CD14-positive monocyte (primary cell): ENCODE measurements at regions not wholly inside any gene's neighbourhood (a gene's known extent, or its start where the extent isn't known, plus 50 kb on each side); places are given as distances from the start of the nearest gene placed in this dataset.

ENCODE experiments used
- DNase-seq, 3 donors: peaks; one replicate each; pipeline ENCODE4 v3.0.0-alpha.2; 2011 to 2022
- H2AFZ ChIP-seq: 2 replicates; pipeline ENCODE4 v1.6.0; 2012; ENCODE audit warnings: mild to moderate bottlenecking, low read depth, low read length, inconsistent platforms; ENCODE audit not compliant: insufficient read depth, poor library complexity, severe bottlenecking
- H3K27ac ChIP-seq, 2 donors: 1 replicate in 1 of 2; 2 replicates in 1 of 2; pipeline ENCODE4 v1.5.1; 2012 to 2013; ENCODE audit warnings: low read length in 2 of 2, control low read depth in 1 of 2, inconsistent platforms in 1 of 2, low read depth in 1 of 2, mild to moderate bottlenecking in 1 of 2
- H3K27me3 ChIP-seq, 2 donors: one replicate each; pipeline versions ENCODE4 v1.6.0 to v1.6.1; 2011 to 2013; ENCODE audit warnings: low read length in 2 of 2; ENCODE audit not compliant: control insufficient read depth in 2 of 2, insufficient read depth in 2 of 2
- H3K36me3 ChIP-seq, 2 donors: replicated peaks in 1 of 2; 1 replicate in 1 of 2; 2 replicates in 1 of 2; pipeline versions ENCODE4 v1.5.1 to v1.6.1; 2012 to 2013; ENCODE audit warnings: low read length in 2 of 2, control low read depth in 1 of 2, inconsistent platforms in 1 of 2, mild to moderate bottlenecking in 1 of 2; ENCODE audit not compliant: insufficient read depth in 2 of 2, control insufficient read depth in 1 of 2
- H3K4me1 ChIP-seq, 2 donors: 1 replicate in 1 of 2; 2 replicates in 1 of 2; pipeline versions ENCODE4 v1.5.1 to v1.6.1; 2012 to 2013; ENCODE audit warnings: low read length in 2 of 2, control low read depth in 1 of 2, inconsistent platforms in 1 of 2, mild to moderate bottlenecking in 1 of 2, moderate library complexity in 1 of 2; ENCODE audit not compliant: insufficient read depth in 2 of 2, control insufficient read depth in 1 of 2
- H3K4me2 ChIP-seq: replicated peaks from 2 replicates; pipeline ENCODE3; 2012; ENCODE audit warnings: low read length, moderate library complexity, mild to moderate bottlenecking; ENCODE audit not compliant: poor library complexity, severe bottlenecking; ENCODE audit errors: extremely low read depth
- H3K4me3 ChIP-seq, 3 experiments: fragments of 200-600 bp in 1 of 3; sonication (generic) in 1 of 3; replicated peaks in 1 of 3; 1 replicate in 2 of 3; 2 replicates in 1 of 3; pipeline ENCODE4 v1.5.1; 2011 to 2013; ENCODE audit warnings: low read length in 3 of 3, mild to moderate bottlenecking in 3 of 3, control low read depth in 2 of 3, low read depth in 2 of 3, inconsistent platforms in 1 of 3, moderate library complexity in 1 of 3
- H3K79me2 ChIP-seq: 2 replicates; pipeline ENCODE4 v1.6.0; 2012; ENCODE audit warnings: mild to moderate bottlenecking, control low read depth, inconsistent platforms, low read length, moderate library complexity; ENCODE audit not compliant: insufficient read depth
- H3K9ac ChIP-seq: 2 replicates; pipeline ENCODE4 v1.6.0; 2017; ENCODE audit warnings: low read length, mild to moderate bottlenecking; ENCODE audit not compliant: insufficient read depth, poor library complexity, severe bottlenecking
- H3K9me3 ChIP-seq, 2 donors: replicated peaks in 1 of 2; 1 replicate in 1 of 2; 2 replicates in 1 of 2; pipeline versions ENCODE4 v1.5.1 to v1.6.1; 2012 to 2013; ENCODE audit warnings: low read length in 2 of 2, control low read depth in 1 of 2; ENCODE audit not compliant: control insufficient read depth in 1 of 2, insufficient read depth in 1 of 2
- H4K20me1 ChIP-seq: 2 replicates; pipeline ENCODE4 v1.6.0; 2012; ENCODE audit warnings: mild to moderate bottlenecking, low read length, control low read depth, moderate library complexity; ENCODE audit not compliant: insufficient read depth
- H3K27ac Mint-ChIP-seq, 7 donors: one replicate each; pipeline ENCODE4 v1.8.0; 2020; ENCODE audit warnings: mild to moderate bottlenecking in 7 of 7, mixed read lengths in 7 of 7, moderate library complexity in 6 of 7, inconsistent platforms in 2 of 7
- H3K27me3 Mint-ChIP-seq, 3 donors: one replicate each; pipeline ENCODE4 v1.8.0; 2021 to 2022; ENCODE audit warnings: low read depth in 3 of 3, mild to moderate bottlenecking in 3 of 3, mixed read lengths in 3 of 3, moderate library complexity in 3 of 3, inconsistent platforms in 1 of 3
- H3K36me3 Mint-ChIP-seq, 2 donors: one replicate each; pipeline ENCODE4 v1.8.0; 2020; ENCODE audit warnings: mixed read lengths in 2 of 2, inconsistent platforms in 1 of 2, mild to moderate bottlenecking in 1 of 2
- H3K4me1 Mint-ChIP-seq: one replicate; pipeline ENCODE4 v1.8.0; 2020; ENCODE audit warnings: mild to moderate bottlenecking, mixed read lengths
- H3K4me3 Mint-ChIP-seq, 2 donors: one replicate each; pipeline ENCODE4 v1.8.0; 2020; ENCODE audit warnings: mild to moderate bottlenecking in 2 of 2, mixed read lengths in 2 of 2, moderate library complexity in 1 of 2
- H3K9me3 Mint-ChIP-seq, 7 donors: one replicate each; pipeline ENCODE4 v1.8.0; 2020 to 2022; ENCODE audit warnings: mixed read lengths in 7 of 7, mild to moderate bottlenecking in 6 of 7, moderate library complexity in 6 of 7, inconsistent platforms in 2 of 7
- WGBS: methylation state at CpG from one replicate; pipeline ENCODE4 v1.1.5; 2013; ENCODE audit warnings: missing lambda C conversion rate; ENCODE audit not compliant: insufficient coverage; 5-methylcytosine and 5-hydroxymethylcytosine counted together
- intact Hi-C, 2 donors: fragments of 100-400 bp; cut with micrococcal nuclease; formaldehyde crosslinking; loops; one replicate each; pipeline versions ENCODE4 v1.15.0 to v1.15.1; 2023
- TF ChIP-seq, protein P1 (sequence below): fragments of 200-600 bp; IDR thresholded peaks from one replicate; pipeline ENCODE4 v1.8.0; 2022; ENCODE audit warnings: antibody characterized with exemption, mild to moderate bottlenecking

DNA sequence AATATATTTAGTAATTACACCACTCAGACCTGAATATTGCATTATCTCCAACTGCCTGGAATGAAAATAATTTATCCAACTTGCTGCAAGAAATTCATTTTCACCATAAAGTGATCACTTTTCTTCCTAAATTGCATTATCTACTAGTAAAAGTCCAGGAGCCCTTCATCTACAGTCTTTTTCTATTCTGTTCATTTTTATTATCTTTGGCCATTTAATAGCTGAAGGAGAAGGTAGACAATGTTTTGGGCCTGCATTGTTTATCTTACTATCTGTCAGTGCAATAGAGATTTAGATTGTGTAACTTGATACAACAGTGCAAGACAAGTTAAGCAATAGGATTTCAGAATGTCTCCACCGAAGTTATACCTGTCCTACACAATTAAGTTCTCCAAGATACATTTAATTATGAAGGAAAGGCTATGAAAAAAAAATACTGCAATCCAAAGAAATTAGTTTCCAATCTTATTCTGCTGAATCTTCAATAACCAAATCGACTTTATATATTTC is 1339.7 kb upstream of the CDH6 start:
- Mint-ChIP-seq H3K4me1 (no peaks in the 10 kb centered on the region), H3K4me3 (no peak overlapping the region), H3K27me3 (no peaks in the 10 kb centered on the region), H3K27ac (no peak overlapping the region), H3K9me3 (peaks cover 3 to 11% (median 8%) of the 10 kb centered on the region in 7 donors), H3K36me3 (no peaks in the 10 kb centered on the region)
- intact Hi-C loops, result no loop called here
- Histone ChIP-seq H2AFZ (no peak overlapping the region), H3K4me3 (no peak overlapping the region), H3K9me3 (peaks cover 3 to 12% of the 10 kb centered on the region in 2 donors), H3K9ac (no peak overlapping the region), H3K4me1 (no peaks in the 10 kb centered on the region), H3K4me2 (no peak overlapping the region), H4K20me1 (no peaks in the 10 kb centered on the region), H3K79me2 (no peaks in the 10 kb centered on the region), H3K27me3 (no peaks in the 10 kb centered on the region), H3K27ac (no peak overlapping the region), H3K36me3 (no peaks in the 10 kb centered on the region)
- WGBS, result no CpG with 5 or more reads among the region's 2 CpGs
- DNase-seq, result no peak
- TF ChIP-seq, protein P1, sequence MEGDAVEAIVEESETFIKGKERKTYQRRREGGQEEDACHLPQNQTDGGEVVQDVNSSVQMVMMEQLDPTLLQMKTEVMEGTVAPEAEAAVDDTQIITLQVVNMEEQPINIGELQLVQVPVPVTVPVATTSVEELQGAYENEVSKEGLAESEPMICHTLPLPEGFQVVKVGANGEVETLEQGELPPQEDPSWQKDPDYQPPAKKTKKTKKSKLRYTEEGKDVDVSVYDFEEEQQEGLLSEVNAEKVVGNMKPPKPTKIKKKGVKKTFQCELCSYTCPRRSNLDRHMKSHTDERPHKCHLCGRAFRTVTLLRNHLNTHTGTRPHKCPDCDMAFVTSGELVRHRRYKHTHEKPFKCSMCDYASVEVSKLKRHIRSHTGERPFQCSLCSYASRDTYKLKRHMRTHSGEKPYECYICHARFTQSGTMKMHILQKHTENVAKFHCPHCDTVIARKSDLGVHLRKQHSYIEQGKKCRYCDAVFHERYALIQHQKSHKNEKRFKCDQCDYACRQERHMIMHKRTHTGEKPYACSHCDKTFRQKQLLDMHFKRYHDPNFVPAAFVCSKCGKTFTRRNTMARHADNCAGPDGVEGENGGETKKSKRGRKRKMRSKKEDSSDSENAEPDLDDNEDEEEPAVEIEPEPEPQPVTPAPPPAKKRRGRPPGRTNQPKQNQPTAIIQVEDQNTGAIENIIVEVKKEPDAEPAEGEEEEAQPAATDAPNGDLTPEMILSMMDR, result no peak

DNA sequence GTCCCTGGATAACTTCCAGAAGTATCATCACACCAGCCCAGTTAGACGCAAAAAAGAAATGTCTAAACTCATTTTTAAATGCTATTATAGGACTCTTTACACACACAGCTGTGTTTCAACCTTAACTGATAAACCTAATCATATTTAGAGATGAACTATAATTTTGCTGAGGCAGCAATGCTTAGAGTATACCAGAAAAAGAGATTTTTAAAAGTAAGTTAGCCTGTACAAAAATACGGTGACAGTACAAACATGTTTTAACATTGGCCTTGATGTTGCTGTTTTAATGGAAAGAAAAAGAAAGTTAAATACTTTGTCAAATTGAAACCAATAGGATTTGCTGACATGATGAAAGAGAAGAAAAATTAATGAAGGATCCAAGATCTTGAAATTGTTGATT is 1341.2 kb upstream of the CDH6 start:
- no peaks in the 10 kb centered on the region for H3K4me1 ChIP-seq
- no peak overlapping the region for H2AFZ ChIP-seq
- H3K4me3 ChIP-seq, result no peak overlapping the region
- DNase-seq, result no peak
- no CpG with 5 or more reads among the region's 2 CpGs for WGBS
- Mint-ChIP-seq H3K4me3 (no peak overlapping the region), H3K27ac (no peak overlapping the region), H3K4me1 (no peaks in the 10 kb centered on the region), H3K27me3 (no peaks in the 10 kb centered on the region), H3K36me3 (no peaks in the 10 kb centered on the region), H3K9me3 (peaks cover 3 to 14% (median 4%) of the 10 kb centered on the region in 7 donors)
- no peak overlapping the region for H3K4me2 ChIP-seq
- no peaks in the 10 kb centered on the region for H4K20me1 ChIP-seq
- H3K27ac ChIP-seq, result no peak overlapping the region
- TF ChIP-seq, protein P1, result no peak
- H3K9me3 ChIP-seq, result peaks cover 3 to 12% of the 10 kb centered on the region in 2 donors
- no peak overlapping the region for H3K9ac ChIP-seq
- H3K79me2 ChIP-seq, result no peaks in the 10 kb centered on the region
- no peaks in the 10 kb centered on the region for H3K27me3 ChIP-seq
- intact Hi-C loops, result no loop called here
- H3K36me3 ChIP-seq, result no peaks in the 10 kb centered on the region
